Fibroblast of lung (primary cell): ENCODE measurements at regions not wholly inside any gene's neighbourhood (a gene's known extent, or its start where the extent isn't known, plus 50 kb on each side); places are given as distances from the start of the nearest gene placed in this dataset.

ENCODE experiments used
- DNase-seq, 2 donors: peaks; one replicate each; pipeline versions ENCODE4 v3.0.0 to v3.0.0-alpha.2; 2010; ENCODE audit warnings: low read depth in 2 of 2
- H2AFZ ChIP-seq: 2 replicates; pipeline ENCODE4 v1.5.1; 2012; ENCODE audit warnings: low read length, control low read depth, inconsistent platforms
- H3K27ac ChIP-seq: 2 replicates; pipeline ENCODE4 v1.5.1; 2011; ENCODE audit warnings: low read length, control low read depth; ENCODE audit not compliant: insufficient read depth
- H3K27me3 ChIP-seq: 2 replicates; pipeline ENCODE4 v1.5.1; 2011; ENCODE audit warnings: mild to moderate bottlenecking, low read length; ENCODE audit not compliant: control insufficient read depth, insufficient read depth
- H3K36me3 ChIP-seq: 2 replicates; pipeline ENCODE4 v1.5.1; 2011; ENCODE audit warnings: low read length; ENCODE audit not compliant: control insufficient read depth, insufficient read depth
- H3K4me1 ChIP-seq: 2 replicates; pipeline ENCODE4 v1.5.1; 2011; ENCODE audit warnings: low read length; ENCODE audit not compliant: control insufficient read depth, insufficient read depth; ENCODE audit errors: extremely low read depth
- H3K4me2 ChIP-seq: 2 replicates; pipeline ENCODE4 v1.5.1; 2011; ENCODE audit warnings: low read length, control low read depth; ENCODE audit not compliant: insufficient read depth; ENCODE audit errors: extremely low read depth
- H3K4me3 ChIP-seq, 4 experiments: fragments of 200-600 bp in 1 of 4; sonication (generic) in 1 of 4; replicated peaks in 1 of 4; 2 replicates each; pipeline ENCODE4 v1.5.1; 2011 to 2016; ENCODE audit warnings: low read length in 4 of 4, low read depth in 3 of 4, mild to moderate bottlenecking in 3 of 4, control low read depth in 2 of 4, inconsistent platforms in 1 of 4, mixed read lengths in 1 of 4; ENCODE audit not compliant: insufficient read depth in 1 of 4; ENCODE audit errors: control extremely low read depth in 1 of 4
- H3K79me2 ChIP-seq: 2 replicates; pipeline ENCODE4 v1.5.1; 2012; ENCODE audit warnings: mild to moderate bottlenecking, low read length, inconsistent platforms; ENCODE audit not compliant: control insufficient read depth, insufficient read depth
- H3K9ac ChIP-seq: 2 replicates; pipeline ENCODE4 v1.5.1; 2011; ENCODE audit warnings: mild to moderate bottlenecking, low read length, control low read depth; ENCODE audit not compliant: insufficient read depth
- H3K9me3 ChIP-seq: 2 replicates; pipeline ENCODE4 v1.5.1; 2012; ENCODE audit warnings: low read depth, low read length; ENCODE audit not compliant: control insufficient read depth, insufficient read depth
- H4K20me1 ChIP-seq: 2 replicates; pipeline ENCODE4 v1.5.1; 2011; ENCODE audit warnings: low read length; ENCODE audit not compliant: control insufficient read depth, insufficient read depth; ENCODE audit errors: extremely low read depth
- CTCF ChIP-seq, 2 donors: IDR thresholded peaks in 1 of 2; conservative IDR thresholded peaks in 1 of 2; 1 replicate in 1 of 2; 2 replicates in 1 of 2; pipeline ENCODE4 v1.5.1; 2011 to 2012; ENCODE audit warnings: low read length in 2 of 2, control low read depth in 1 of 2, inconsistent platforms in 1 of 2, low read depth in 1 of 2, mild to moderate bottlenecking in 1 of 2
- EZH2 ChIP-seq: IDR thresholded peaks from 2 replicates; pipeline ENCODE4 v1.5.1; 2012; ENCODE audit warnings: low read length, control low read depth, mild to moderate bottlenecking; ENCODE audit errors: missing control alignments

GRCh38 chr7:18393465-18394118 lies 102.0 kb upstream of the HDAC9 start:
- Histone ChIP-seq H3K36me3 (no peaks in the 10 kb centered on the region), H3K27me3 (no peaks in the 10 kb centered on the region), H2AFZ (no peak overlapping the region), H4K20me1 (no peaks in the 10 kb centered on the region), H3K4me3 (no peak overlapping the region), H3K4me1 (peaks cover 5% of the 10 kb centered on the region), H3K9me3 (no peaks in the 10 kb centered on the region), H3K9ac (no peak overlapping the region), H3K4me2 (no peak overlapping the region), H3K79me2 (no peaks in the 10 kb centered on the region), H3K27ac (no peak overlapping the region)
- no peak for DNase-seq
- no peak for TF ChIP-seq CTCF (conservative IDR thresholded peaks at IDR 0.05 in 1 of 2, IDR thresholded peaks at IDR 0.05 in 1 of 2; ENCODE audit: low read depth in 1 of 2, low read length in 2 of 2)
- no peak for TF ChIP-seq EZH2

- Histone ChIP-seq H3K79me2 (no peaks in the 10 kb centered on the region), H3K27me3 (no peaks in the 10 kb centered on the region), H3K4me2 (no peak overlapping the region), H4K20me1 (no peaks in the 10 kb centered on the region), H3K27ac (no peak overlapping the region), H3K36me3 (no peaks in the 10 kb centered on the region), H3K4me1 (peaks cover 2% of the 10 kb centered on the region), H3K4me3 (no peak overlapping the region), H3K9ac (no peak overlapping the region), H2AFZ (no peak overlapping the region), H3K9me3 (no peaks in the 10 kb centered on the region)
- TF ChIP-seq CTCF (conservative IDR thresholded peaks at IDR 0.05 in 1 of 2, IDR thresholded peaks at IDR 0.05 in 1 of 2; ENCODE audit: low read depth in 1 of 2, low read length in 2 of 2), result no peak
- TF ChIP-seq EZH2, result no peak
- DNase-seq, result no peak
Observed at GRCh38 chr7:18395868-18396267, 99.7 kb upstream of the HDAC9 start.

GRCh38 chr7:18396953-18397352 lies 98.6 kb upstream of the HDAC9 start:
- no peaks in the 10 kb centered on the region for H3K79me2 ChIP-seq
- no peaks in the 10 kb centered on the region for H3K27me3 ChIP-seq
- no peaks in the 10 kb centered on the region for H3K36me3 ChIP-seq
- no peak overlapping the region for H3K4me2 ChIP-seq
- TF ChIP-seq CTCF (conservative IDR thresholded peaks at IDR 0.05 in 1 of 2, IDR thresholded peaks at IDR 0.05 in 1 of 2; ENCODE audit: low read depth in 1 of 2, low read length in 2 of 2) (no peak), EZH2 (no peak)
- no peak for DNase-seq
- no peak overlapping the region for H3K4me3 ChIP-seq
- H2AFZ ChIP-seq, result no peak overlapping the region
- H4K20me1 ChIP-seq, result no peaks in the 10 kb centered on the region
- no peaks in the 10 kb centered on the region for H3K9me3 ChIP-seq
- H3K4me1 ChIP-seq, result peaks cover 2% of the 10 kb centered on the region
- H3K9ac ChIP-seq, result no peak overlapping the region
- H3K27ac ChIP-seq, result no peak overlapping the region
